ENCODE measurements at regions not wholly inside any gene's neighbourhood (a gene's known extent, or its start where the extent isn't known, plus 50 kb on each side); places are given as distances from the start of the nearest gene placed in this dataset.

DNA sequence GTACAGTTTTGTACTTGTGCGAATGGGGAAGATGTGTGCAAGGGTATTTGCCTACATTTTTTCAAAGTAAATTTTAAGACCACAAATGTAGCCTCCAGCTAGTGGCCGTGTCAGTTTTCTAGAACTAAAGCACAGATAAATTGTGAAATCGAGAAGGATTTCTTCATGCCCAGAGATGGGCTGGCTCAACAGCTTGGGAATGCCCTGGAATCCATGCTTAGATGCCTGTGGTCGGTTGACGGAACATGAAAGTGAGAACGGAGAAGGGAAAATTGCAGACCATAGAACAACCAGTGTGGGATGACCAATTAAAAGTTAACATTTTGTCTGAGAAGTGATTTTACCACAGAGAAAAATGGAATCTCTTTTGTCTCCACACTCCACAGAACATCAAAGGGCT lies 73.2 kb upstream of the VCX2 start:
- TF ChIP-seq CTCF (conservative IDR thresholded peaks at IDR 0.05; ENCODE audit: low read length) (no peak), EZH2phosphoT487 (IDR thresholded peaks at IDR 0.05; ENCODE audit: borderline replicate concordance) (no peak)

All from Loucy (cell line).